HG03439 (cell line): ENCODE measurements at regions not wholly inside any gene's neighbourhood (a gene's known extent, or its start where the extent isn't known, plus 50 kb on each side); places are given as distances from the start of the nearest gene placed in this dataset.
"Not testable (repeated sequence)": the region's sequence is repeated elsewhere in the genome, so short reads cannot be mapped to it uniquely, and the experiment has no call there.

Experiments used
- ATAC-seq: cut with Tn5 transposase; IDR thresholded peaks from one replicate; pipeline ENCODE4 v1.9.1; 2021; ENCODE audit warnings: mild to moderate bottlenecking, moderate library complexity; ENCODE audit not compliant: unreplicated experiment

GRCh38 chr1:215028954-215029353 lies 53.6 kb upstream of the KCNK2 start:
- no peak for ATAC-seq

DNA sequence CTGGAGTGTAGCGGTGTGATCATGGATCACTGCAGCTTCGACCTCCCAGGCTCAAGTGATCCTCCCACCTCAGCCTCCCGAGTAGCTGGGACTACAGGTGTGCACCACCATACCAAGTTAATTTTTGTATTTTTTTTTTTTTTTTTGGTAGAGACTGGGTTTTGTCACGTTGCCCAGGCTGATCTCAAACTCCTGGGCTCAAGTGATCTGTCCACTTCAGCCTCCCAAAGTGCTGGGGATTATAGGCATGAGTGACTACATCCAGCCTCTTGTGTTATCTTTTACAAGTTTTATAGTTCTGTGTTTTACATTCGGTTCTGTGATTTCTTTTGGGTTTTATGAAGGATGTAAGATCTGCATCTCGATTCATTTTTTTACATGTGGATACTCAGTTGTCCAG lies 52.0 kb upstream of the KCNK2 start:
- ATAC-seq, result not testable (repeated sequence)

DNA sequence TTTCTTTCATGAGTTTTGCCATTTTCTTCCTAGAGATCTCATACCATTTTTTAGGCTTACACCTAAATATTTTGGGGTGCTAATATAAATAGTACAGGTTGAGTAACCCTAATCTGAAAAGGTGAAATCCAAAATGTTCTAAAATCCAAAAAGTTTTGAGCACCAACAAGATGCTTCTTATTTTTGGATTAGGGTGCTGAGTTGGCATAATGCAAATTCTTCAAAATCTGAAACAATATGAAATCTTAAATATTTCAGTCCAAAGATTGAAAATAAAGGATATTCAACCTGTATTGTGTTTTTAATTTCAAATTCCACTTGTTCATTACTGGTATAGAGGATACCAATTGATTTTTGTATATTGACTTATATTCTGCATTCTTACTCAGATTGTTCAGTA lies 51.1 kb upstream of the KCNK2 start:
- no peak for ATAC-seq
